NCI-H526 (cell line): ENCODE measurements at regions not wholly inside any gene's neighbourhood (a gene's known extent, or its start where the extent isn't known, plus 50 kb on each side); places are given as distances from the start of the nearest gene placed in this dataset.

Source experiments
- DNase-seq, 2 experiments: peaks; one replicate each; lab custom pipeline; 2025; lab: John Stamatoyannopoulos, UW

DNA sequence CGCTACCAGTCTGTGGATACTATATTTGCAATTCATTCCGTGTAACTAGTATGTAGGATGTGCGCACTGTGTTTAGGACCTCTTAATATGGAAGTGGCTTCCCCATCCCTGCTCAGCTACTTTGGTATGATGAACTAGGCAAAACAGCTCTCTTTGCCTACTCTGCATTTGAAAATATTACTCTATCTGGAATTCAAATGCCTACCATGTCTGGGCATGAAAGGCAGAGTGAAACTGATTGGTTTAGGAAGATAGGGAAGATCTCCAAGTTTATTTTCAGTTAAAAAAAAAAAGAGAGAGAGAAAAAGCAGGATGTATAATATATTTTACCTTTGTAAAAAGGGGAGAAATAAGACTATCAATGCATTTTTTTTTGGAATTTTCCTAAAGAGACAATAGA is 74.1 kb upstream of the ELL2 start:
- peak; percentile 64 to 69 for DNase-seq

DNA sequence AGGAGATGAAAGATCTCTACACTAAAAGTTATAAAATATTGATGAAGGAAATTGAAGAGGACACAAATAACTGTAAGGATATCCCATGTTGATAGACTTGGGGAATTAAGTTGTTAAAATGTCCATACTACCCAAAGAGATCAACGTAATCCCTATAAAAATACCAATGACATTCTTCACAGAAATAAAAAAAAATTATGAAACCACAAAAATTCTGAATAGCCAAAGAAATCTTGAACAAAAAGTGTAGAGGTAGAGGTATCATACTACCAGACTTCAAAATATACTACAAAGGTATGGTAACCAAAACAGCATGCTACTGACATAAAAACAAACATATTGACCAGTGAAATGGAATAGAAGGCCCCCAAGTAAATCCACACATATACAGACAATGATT is 71.5 kb upstream of the ELL2 start:
- DNase-seq: no peak

DNA sequence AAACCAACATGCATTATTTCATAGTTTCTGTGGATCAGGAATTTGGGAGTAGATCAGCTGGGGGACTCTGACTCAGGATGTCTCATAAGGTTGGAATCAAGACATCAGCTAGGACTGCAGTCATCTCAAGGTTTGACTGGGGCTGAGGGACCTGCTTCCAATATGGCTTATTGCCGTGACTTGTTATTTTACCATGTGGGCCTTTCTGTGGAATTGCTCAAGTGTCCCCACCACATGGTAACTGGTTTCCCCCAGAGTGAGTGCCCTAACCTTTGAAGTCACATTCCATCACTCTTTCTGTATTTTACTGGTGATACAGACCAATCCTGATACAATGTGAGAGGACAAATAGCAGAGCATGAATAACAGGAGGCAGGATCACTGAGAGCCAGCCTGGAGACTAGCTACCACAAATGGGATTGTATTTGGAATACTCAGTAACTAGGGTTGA is 70.2 kb upstream of the ELL2 start:
- DNase-seq: no peak

DNA sequence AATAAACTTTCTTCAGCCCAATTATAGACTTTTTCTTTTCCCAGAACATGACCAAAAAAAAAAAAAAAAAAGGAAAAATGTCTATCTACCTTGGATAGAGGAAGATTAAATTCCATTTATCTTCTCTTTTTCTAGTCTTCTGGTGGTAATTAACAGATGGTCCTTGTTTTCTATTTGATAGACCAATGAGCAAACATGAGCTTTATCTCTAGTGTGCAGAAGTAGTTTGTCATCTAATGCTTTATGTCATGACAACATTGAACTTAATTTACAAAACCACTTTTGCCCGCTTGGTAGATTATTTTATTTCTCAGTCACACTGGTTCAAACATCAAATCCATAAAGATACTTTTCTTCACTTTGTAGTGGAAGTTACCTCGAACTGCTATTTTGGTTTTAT is 69.5 kb upstream of the ELL2 start:
- no peak for DNase-seq

DNA sequence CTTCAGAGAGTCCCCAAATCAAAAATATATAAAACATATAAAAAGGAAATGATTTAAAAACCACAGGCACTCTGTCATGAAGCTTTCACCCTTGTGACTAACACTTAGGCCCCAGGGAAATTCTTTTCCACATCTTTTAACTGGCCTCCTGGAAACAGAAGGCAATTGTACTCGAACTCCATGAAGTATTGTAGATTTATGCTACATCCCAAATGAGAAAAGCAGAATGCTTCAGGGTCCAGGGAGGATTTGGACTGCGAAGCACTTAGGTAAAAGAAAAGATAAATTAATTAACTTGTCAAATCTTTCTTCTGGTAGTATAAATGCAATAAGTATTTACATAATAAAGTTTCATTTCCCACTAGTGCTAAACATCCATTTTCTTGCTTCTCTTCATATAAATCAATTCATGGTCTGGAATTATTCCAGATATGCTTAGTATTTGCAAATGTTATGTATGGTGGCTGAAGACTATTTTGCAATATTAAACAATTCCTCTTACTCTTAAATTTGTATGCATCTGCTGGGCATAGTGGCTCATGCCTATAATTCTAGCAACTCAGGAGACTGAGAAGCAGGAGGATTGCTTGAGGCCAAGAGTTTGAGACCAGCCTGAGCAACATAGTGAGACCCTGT is 64.9 kb upstream of the ELL2 start:
- DNase-seq: no peak

DNA sequence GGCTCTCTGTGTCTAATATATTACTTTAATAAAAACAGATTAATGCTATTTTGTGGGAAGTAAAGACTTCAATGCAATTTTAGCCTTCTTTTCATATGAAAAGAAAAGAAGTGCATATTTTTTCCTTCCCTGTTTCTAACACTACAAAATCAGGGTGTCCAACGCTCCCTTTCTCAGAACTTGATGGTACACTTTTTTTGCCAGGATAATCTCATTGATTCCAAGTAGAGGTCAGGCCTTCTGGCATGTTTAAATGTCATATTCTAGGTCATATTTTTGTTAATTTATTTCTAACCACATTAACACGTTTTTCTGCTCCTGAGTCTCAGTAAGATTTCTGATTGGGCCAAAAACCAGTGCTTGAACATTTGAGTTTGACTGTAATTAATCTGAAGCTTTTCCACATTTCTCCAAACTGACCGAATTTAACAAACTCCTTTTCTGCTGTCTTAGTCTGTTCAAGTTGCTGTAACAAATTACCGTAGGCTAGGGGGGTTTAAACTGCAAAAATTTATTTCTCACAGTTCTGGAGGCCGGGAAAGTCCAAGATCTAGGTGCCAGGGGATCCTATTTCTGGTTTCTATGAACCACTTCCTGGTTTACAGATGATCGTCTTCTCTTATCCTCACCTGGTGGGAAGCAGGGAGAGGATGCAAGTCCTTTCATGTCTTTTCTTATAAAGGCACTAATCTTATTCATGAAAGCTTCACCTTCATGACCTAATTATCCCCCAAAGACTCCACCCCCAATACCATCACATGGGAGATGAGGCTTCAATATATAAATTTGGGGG is 63.2 kb upstream of the ELL2 start:
- no peak for DNase-seq

DNA sequence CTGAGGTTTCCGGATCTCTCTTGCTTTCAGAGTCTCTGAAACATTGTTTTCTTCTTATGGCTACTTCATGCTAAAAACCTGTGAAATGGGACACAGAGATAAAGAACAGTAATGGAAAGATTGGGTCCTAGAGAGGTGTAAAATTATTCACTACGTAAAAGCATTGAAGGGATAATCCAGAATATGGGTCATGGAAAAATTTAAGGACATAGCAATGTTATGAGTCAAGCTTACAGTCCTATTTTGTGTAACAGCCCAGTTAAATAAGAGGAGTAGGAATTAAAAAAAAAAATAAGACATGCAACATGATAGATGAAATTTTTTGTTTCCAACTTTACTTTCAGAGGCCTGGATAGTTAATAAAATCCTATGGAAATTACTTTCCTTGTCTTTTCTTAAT is 61.9 kb upstream of the ELL2 start:
- no peak for DNase-seq

DNA sequence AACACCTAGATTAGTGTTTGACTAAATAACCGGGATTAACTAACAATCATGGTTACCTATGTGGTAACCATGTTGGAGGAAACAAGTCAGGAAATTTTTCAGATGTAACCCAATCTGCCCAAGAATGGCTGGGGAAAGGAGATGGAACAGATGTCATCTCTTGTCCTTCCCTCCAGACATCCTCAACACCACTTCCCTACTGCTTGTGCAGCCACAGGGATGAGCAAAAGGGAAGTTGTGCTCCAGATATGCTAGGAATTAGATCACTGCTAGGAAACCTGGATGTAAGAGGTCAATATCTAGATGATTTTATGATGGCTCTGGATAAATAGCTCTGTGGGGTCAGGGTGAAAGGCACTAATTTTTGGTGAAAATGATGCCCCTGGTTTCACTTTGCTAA is 61.3 kb upstream of the ELL2 start:
- no peak for DNase-seq

DNA sequence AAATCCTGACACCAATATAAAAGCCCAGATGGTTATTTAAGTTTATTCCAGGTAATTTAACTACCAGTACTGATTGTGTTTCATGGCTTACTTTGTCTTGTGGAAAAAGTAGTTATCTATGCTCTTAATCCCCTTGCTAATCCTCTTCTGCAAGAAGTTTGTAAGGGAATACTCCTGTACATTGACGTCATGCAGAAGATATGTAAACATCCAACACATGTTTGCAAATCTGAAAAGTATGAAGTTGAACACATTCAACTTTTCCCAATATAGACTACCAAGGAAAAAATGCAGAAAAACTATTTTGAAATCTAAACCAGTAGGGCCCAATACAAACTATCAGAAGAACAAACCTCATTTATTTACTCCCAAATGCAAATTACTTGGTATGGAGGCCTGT is 56.3 kb upstream of the ELL2 start:
- DNase-seq: no peak

DNA sequence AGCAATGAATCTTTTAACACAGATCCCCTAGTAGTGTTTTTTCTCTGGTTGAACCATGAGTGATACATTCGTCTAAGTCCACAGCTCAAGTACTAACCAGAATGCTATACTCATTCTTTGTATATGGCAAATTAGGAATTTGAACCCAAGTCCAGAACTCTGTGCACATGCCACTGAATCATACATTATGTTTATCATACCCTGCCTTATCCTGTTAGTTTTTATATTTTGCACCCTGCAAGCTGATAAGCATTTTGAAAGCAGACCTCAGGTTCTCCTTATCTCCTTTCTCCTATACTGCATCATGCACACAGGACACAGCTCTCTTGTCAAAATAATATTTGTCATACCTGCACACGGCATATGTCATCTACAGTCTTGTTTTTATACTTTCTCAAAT is 54.6 kb upstream of the ELL2 start:
- no peak for DNase-seq

DNA sequence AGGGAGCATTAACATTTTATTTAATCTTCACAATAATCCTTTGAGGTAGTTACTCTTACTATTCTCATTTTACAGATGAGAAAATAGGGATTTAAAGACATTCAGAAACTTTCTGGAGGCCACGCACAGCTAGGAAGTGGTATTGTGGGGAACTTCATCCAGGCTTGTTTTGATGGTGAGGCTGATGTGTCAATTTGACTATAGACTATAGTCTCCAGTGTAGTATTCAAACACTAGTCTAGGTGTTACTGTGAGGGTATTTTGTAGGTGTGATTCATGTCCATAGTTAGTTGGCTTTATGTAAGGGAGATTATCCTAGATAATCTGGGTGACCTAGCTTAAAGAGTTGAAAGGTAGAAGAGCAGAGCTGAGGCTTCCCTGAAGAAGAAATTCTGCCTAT is 54.1 kb upstream of the ELL2 start:
- DNase-seq: no peak

DNA sequence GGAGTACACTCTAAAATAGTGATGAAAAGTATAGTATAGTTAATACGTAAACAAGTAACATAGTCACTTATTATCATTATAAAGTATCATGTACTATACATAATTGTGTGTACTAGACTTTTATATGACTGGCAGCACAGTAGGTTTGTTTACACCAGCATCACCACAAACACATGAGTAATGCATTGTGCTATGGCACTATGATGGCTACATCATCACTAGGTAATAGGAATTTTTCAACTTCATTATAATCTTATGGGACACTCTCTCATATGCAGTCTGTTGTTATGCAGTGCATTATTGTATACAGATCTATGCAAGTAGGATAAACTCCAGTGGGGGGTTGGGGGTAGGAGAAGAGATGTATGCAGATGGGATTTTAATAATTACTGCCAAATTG is 52.7 kb upstream of the ELL2 start:
- DNase-seq: no peak

DNA sequence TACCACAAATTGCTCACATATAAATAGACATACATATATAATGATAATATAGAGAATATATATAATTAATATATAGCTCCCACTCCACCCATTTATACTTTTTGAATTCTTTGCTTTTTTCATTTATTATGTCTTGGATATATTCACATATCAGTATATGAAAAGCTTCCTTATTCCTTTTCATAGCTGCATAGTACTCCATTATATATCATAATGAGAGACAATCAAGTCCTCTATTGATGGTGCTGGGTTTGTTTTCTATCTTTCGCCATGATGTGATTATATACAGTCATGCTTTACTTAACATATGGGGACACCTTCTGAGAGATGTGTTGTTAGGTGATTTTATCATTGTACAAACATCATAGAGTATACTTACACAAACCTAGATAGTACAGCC is 51.6 kb upstream of the ELL2 start:
- DNase-seq: no peak

DNA sequence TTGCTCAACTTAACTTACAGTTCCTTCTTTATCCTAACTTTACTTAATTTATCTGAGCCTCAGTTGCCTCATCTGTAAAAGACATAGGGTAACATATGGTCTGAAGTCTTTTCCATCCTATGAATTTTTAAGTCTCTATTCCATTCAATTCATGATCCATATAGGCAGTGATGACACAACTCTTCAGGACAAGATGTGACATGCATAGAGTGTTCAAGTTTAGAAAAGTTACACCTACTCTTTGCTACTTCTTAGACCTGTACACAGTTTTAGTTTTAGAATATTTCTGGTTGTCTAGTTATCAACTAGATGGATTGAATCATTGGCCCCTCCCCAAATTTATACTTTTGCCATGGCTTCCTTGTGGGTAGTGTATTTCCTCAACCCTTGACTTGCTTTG is 50.7 kb upstream of the ELL2 start:
- DNase-seq: no peak
